Upper lobe of right lung (tissue), 1 donor: ENCODE measurements at regions not wholly inside any gene's neighbourhood (a gene's known extent, or its start where the extent isn't known, plus 50 kb on each side); places are given as distances from the start of the nearest gene placed in this dataset.

ENCODE experiments used
- ATAC-seq: fragments of 200-7000 bp; cut with Tn5 transposase; one replicate; pipeline ENCODE4 v1.9.1; 2020; ENCODE audit warnings: mild to moderate bottlenecking, moderate library complexity
- DNase-seq: peaks from one replicate; pipeline ENCODE4 v3.0.0-alpha.2; 2020
- H3K27ac ChIP-seq: fragments of 200-600 bp; one replicate; pipeline ENCODE4 v1.8.0; 2022
- H3K27me3 ChIP-seq: fragments of 200-600 bp; one replicate; pipeline ENCODE4 v1.8.0; 2022; ENCODE audit warnings: mild to moderate bottlenecking
- H3K36me3 ChIP-seq: fragments of 200-600 bp; one replicate; pipeline ENCODE4 v1.8.0; 2022
- H3K4me1 ChIP-seq: fragments of 200-600 bp; one replicate; pipeline ENCODE4 v1.8.0; 2022
- H3K4me3 ChIP-seq: fragments of 200-600 bp; one replicate; pipeline ENCODE4 v1.8.0; 2022; ENCODE audit warnings: mild to moderate bottlenecking
- H3K9me3 ChIP-seq: fragments of 200-600 bp; one replicate; pipeline ENCODE4 v1.8.0; 2022
- CTCF ChIP-seq: fragments of 200-600 bp; IDR thresholded peaks from one replicate; pipeline ENCODE4 v1.8.0; 2022; ENCODE audit warnings: antibody characterized with exemption
- intact Hi-C: fragments of 100-400 bp; cut with DNase I; formaldehyde crosslinking; loops from one replicate; pipeline ENCODE4 v1.11.0; 2022
- donor health status: DM: no; HTN: yes; CAD: no; lungs with severe emphysema.

- intact Hi-C loops, result no loop called here
- Histone ChIP-seq H3K27me3 (no peaks in the 10 kb centered on the region), H3K4me1 (peaks cover 3% of the 10 kb centered on the region), H3K27ac (no peak overlapping the region), H3K4me3 (no peak overlapping the region), H3K9me3 (no peaks in the 10 kb centered on the region), H3K36me3 (no peaks in the 10 kb centered on the region)
- no peak for ATAC-seq
- no peak for TF ChIP-seq CTCF
- DNase-seq, result no peak
These were observed 156.2 kb downstream of the MZT1 start for GRCh38 chr13:72571191-72571590.

- Histone ChIP-seq H3K4me3 (no peak overlapping the region), H3K27ac (no peak overlapping the region), H3K9me3 (no peaks in the 10 kb centered on the region), H3K27me3 (no peaks in the 10 kb centered on the region), H3K36me3 (no peaks in the 10 kb centered on the region), H3K4me1 (peaks cover 3% of the 10 kb centered on the region)
- TF ChIP-seq CTCF, result no peak
- intact Hi-C loops, result no loop called here
- no peak for DNase-seq
- ATAC-seq, result no peak
These were observed 157.4 kb downstream of the MZT1 start for GRCh38 chr13:72570019-72570418.

DNA sequence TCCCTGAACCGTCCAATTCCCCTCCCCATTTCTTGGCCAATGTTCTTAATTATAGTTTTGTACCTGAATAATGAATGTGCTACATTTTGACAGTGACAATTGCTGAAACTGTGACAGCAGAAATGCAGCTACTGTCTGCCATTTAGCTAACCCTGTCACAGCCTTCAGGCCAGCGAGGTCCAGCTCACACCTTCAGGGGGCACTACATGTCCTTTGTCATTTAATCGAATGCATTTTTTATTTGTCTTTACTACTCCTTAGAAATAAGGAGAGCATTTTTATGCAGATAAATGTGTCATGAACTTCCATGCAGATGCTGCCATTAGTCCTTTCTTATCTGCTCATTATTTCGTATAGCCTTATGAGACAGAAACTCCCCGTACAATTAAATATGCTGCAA is 159.9 kb downstream of the MZT1 start:
- Histone ChIP-seq H3K27me3 (no peaks in the 10 kb centered on the region), H3K9me3 (no peaks in the 10 kb centered on the region), H3K27ac (no peak overlapping the region), H3K4me3 (no peak overlapping the region), H3K36me3 (no peaks in the 10 kb centered on the region), H3K4me1 (peaks cover 3% of the 10 kb centered on the region)
- TF ChIP-seq CTCF, result no peak
- no peak for ATAC-seq
- intact Hi-C loops, result no loop called here
- no peak for DNase-seq

DNA sequence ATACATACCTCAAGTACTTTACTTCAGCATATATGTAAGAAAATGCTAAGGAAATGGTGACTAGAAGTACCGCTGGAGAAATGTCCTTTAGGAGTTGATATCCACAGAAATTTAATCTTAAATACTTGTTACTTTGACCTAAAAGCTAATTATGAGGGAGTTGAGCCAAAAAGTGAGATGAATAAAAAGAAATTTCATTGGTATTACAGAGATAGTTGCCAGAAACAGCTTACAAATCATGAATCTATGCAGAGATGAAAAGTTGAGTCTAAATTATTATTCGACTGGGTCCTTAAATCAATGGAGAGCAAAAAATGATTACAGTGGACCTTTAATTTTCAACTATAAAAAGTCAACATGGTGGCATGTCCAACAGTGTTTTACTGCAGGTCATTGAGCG is 160.9 kb downstream of the MZT1 start:
- Histone ChIP-seq H3K9me3 (no peaks in the 10 kb centered on the region), H3K27me3 (no peaks in the 10 kb centered on the region), H3K36me3 (no peaks in the 10 kb centered on the region), H3K4me3 (no peak overlapping the region), H3K27ac (no peak overlapping the region), H3K4me1 (peaks cover 3% of the 10 kb centered on the region)
- ATAC-seq, result no peak
- TF ChIP-seq CTCF, result no peak
- intact Hi-C loops, result no loop called here
- no peak for DNase-seq

DNA sequence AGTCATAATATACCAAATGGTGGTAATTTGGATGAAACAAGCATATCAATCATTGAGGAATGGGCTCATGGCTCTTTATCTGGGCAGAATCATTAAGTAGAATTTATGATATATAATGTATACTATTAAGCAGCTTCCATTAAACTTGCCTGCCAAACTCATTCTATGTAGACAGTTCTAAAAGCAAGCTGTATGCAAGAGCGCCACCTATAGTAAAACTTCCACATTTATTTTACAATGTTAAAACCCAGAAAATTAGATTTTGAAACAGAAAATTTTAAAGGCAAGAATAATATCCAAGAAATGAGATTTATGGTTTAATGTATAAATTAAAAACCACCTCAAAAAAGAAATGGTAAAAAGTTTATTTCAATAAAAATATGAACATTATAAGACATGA is 161.5 kb downstream of the MZT1 start:
- peaks cover 3% of the 10 kb centered on the region for H3K4me1 ChIP-seq
- no peaks in the 10 kb centered on the region for H3K36me3 ChIP-seq
- ATAC-seq (no peak), DNase-seq (no peak)
- H3K9me3 ChIP-seq, result no peaks in the 10 kb centered on the region
- intact Hi-C loops, result no loop called here
- H3K27me3 ChIP-seq, result no peaks in the 10 kb centered on the region
- no peak overlapping the region for H3K4me3 ChIP-seq
- peak; percentile 53 for TF ChIP-seq CTCF
- H3K27ac ChIP-seq, result no peak overlapping the region

DNA sequence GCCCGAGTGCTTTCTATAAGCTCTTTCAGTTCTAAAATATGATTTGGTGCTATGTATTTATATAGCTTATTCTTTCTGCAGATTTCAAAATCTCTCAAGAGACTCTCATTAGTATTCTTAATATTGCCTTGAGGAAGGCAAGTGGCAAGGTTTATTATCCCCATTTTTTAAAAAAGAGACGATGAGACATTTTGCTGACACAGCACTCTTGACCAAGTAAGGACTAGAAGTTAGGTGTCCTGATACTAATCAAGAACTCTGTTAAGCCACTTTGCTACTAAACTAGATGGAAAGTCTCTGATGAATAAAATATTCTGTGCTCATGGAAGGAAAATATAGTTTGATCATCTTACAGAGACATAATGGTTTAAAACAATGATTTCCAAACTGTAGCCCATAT is 164.7 kb downstream of the MZT1 start:
- intact Hi-C loops, result no loop called here
- no peak overlapping the region for H3K4me3 ChIP-seq
- TF ChIP-seq CTCF, result no peak
- DNase-seq (no peak), ATAC-seq (no peak)
- H3K9me3 ChIP-seq, result no peaks in the 10 kb centered on the region
- no peaks in the 10 kb centered on the region for H3K36me3 ChIP-seq
- H3K27ac ChIP-seq, result no peak overlapping the region
- H3K27me3 ChIP-seq, result no peaks in the 10 kb centered on the region
- no peaks in the 10 kb centered on the region for H3K4me1 ChIP-seq
